DOHH2 (cell line): ENCODE measurements at regions not wholly inside any gene's neighbourhood (a gene's known extent, or its start where the extent isn't known, plus 50 kb on each side); places are given as distances from the start of the nearest gene placed in this dataset.
"Not testable (repeated sequence)": the region's sequence is repeated elsewhere in the genome, so short reads cannot be mapped to it uniquely, and the experiment has no call there.

Experiments
- H3F3A ChIP-seq: fragments of 200-600 bp; sonication (generic), shearing (Covaris generic); 2 replicates; pipeline ENCODE4 v1.6.0; 2016; ENCODE audit warnings: antibody characterized with exemption, mild to moderate bottlenecking; ENCODE audit not compliant: control insufficient read depth, insufficient read depth
- H3K27ac ChIP-seq: fragments of 200-600 bp; sonication (generic); 2 replicates; pipeline ENCODE4 v1.5.1; 2014; ENCODE audit warnings: low read depth, mild to moderate bottlenecking, low read length, moderate library complexity
- H3K27me3 ChIP-seq: fragments of 200-600 bp; sonication (generic); 2 replicates; pipeline ENCODE4 v1.6.1; 2014; ENCODE audit warnings: mild to moderate bottlenecking, low read length, mixed read lengths; ENCODE audit not compliant: control insufficient read depth
- H3K36me3 ChIP-seq: fragments of 200-600 bp; sonication (generic); 2 replicates; pipeline ENCODE4 v1.6.1; 2014; ENCODE audit warnings: mild to moderate bottlenecking, low read length, moderate library complexity, mixed read lengths; ENCODE audit not compliant: control insufficient read depth
- H3K4me1 ChIP-seq: fragments of 200-600 bp; sonication (generic); 2 replicates; pipeline ENCODE4 v1.6.1; 2014; ENCODE audit warnings: mild to moderate bottlenecking, low read length, mixed read lengths; ENCODE audit not compliant: control insufficient read depth
- H3K4me2 ChIP-seq: fragments of 200-600 bp; sonication (generic); 2 replicates; pipeline ENCODE4 v1.6.0; 2014; ENCODE audit warnings: mild to moderate bottlenecking, low read length, moderate library complexity
- H3K4me3 ChIP-seq: fragments of 200-600 bp; sonication (generic); 2 replicates; pipeline ENCODE4 v1.5.1; 2014; ENCODE audit warnings: mild to moderate bottlenecking, low read length, mixed read lengths
- H3K79me2 ChIP-seq: fragments of 200-600 bp; sonication (generic); 2 replicates; pipeline ENCODE4 v1.6.1; 2014; ENCODE audit warnings: mild to moderate bottlenecking, low read length, mixed read lengths; ENCODE audit not compliant: control insufficient read depth
- H3K9me2 ChIP-seq: fragments of 200-600 bp; sonication (generic); replicated peaks from 2 replicates; pipeline ENCODE4 v1.6.1; 2014; ENCODE audit warnings: mild to moderate bottlenecking, low read length, mixed read lengths; ENCODE audit not compliant: control insufficient read depth
- H3K9me3 ChIP-seq: fragments of 200-600 bp; sonication (generic); 2 replicates; pipeline ENCODE4 v1.6.1; 2014; ENCODE audit warnings: antibody characterized with exemption, low read length, mixed read lengths; ENCODE audit not compliant: control insufficient read depth, insufficient read depth
- H4K20me1 ChIP-seq: fragments of 200-600 bp; sonication (generic); 2 replicates; pipeline ENCODE4 v1.6.0; 2014; ENCODE audit warnings: low read depth, mild to moderate bottlenecking, antibody characterized with exemption, low read length, moderate library complexity; ENCODE audit not compliant: control insufficient read depth, insufficient read depth
- CTCF ChIP-seq: fragments of 200-600 bp; sonication (generic); IDR thresholded peaks from one replicate; pipeline ENCODE4 v1.5.1; 2014; ENCODE audit warnings: antibody characterized with exemption, mild to moderate bottlenecking, low read depth, low read length; ENCODE audit not compliant: poor library complexity, severe bottlenecking
- EZH2phosphoT487 ChIP-seq: fragments of 200-600 bp; sonication (generic); IDR thresholded peaks from 2 replicates; pipeline ENCODE4 v1.6.1; 2017; ENCODE audit warnings: borderline replicate concordance, mild to moderate bottlenecking, antibody characterized with exemption, low read length, moderate library complexity, mixed read lengths

DNA sequence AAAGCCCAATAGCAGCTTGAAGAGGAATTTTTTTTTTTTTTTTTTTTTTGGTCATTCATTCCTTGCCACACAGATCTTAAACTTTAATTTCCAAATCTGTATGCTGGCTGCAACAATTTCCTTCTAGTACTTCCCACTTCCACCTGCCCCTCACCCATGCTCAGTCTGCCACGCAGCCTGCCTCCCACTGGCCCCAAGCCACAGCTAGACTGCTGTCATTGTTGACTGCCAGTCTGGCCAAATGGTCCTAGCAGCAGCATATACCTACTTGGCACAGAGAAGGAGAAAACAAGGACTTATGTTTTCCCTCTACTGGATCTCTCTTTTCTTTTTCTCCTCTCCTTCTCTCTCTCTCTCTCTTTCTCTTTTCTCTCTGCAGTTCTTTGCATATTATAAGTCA is 118.3 kb upstream of the HEY2 start:
- H3K4me2 ChIP-seq = no peak overlapping the region
- H3K9me2 ChIP-seq = no peaks in the 10 kb centered on the region
- no peaks in the 10 kb centered on the region for H3K36me3 ChIP-seq
- H3K79me2 ChIP-seq = no peaks in the 10 kb centered on the region
- no peaks in the 10 kb centered on the region for H3K4me1 ChIP-seq
- H3K4me3 ChIP-seq = no peak overlapping the region
- H3F3A ChIP-seq = no peaks in the 10 kb centered on the region
- no peak overlapping the region for H3K27ac ChIP-seq
- H3K9me3 ChIP-seq = no peaks in the 10 kb centered on the region
- H4K20me1 ChIP-seq = no peaks in the 10 kb centered on the region
- TF ChIP-seq CTCF (no peak), EZH2phosphoT487 (no peak)
- H3K27me3 ChIP-seq = peaks cover 18% of the 10 kb centered on the region

GRCh38 chr6:125636011-125636410 is 113.4 kb upstream of the HEY2 start:
- not testable (repeated sequence) for H3K4me3 ChIP-seq, H3K27me3 ChIP-seq, H4K20me1 ChIP-seq, H3K4me2 ChIP-seq, H3K27ac ChIP-seq, H3K9me2 ChIP-seq, H3K9me3 ChIP-seq, H3K36me3 ChIP-seq, H3K79me2 ChIP-seq, H3F3A ChIP-seq, H3K4me1 ChIP-seq

DNA sequence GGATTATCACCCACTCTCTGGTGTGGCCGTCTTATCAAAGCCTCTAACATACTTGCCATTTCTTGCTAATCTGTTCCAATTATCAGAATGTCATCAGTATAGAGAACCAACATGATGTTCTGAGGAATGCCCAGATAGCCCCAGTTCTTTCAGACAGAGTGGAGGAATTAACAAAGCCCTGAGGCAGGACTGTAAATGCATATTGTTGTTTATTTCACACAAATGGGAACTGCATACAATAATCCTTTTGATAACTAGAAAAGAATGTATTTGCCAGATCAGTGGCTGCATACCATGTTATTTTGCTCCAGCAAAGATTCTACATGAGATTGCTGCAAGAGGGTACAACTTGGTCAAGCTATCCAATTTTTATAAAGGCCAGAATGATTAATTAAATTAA is 112.8 kb upstream of the HEY2 start:
- Histone ChIP-seq H3K79me2 (no peaks in the 10 kb centered on the region), H3K4me2 (no peak overlapping the region), H3K36me3 (no peaks in the 10 kb centered on the region), H3K4me1 (no peaks in the 10 kb centered on the region), H3K9me3 (no peaks in the 10 kb centered on the region), H3K27me3 (no peaks in the 10 kb centered on the region), H3K4me3 (no peak overlapping the region), H3K27ac (no peak overlapping the region), H3F3A (no peaks in the 10 kb centered on the region), H3K9me2 (no peaks in the 10 kb centered on the region), H4K20me1 (no peaks in the 10 kb centered on the region)
- TF ChIP-seq EZH2phosphoT487 (no peak), CTCF (no peak)

GRCh38 chr6:125637207-125637606 is 112.2 kb upstream of the HEY2 start:
- TF ChIP-seq EZH2phosphoT487 = no peak
- no peak for TF ChIP-seq CTCF
- H3K36me3 ChIP-seq = no peaks in the 10 kb centered on the region
- H3K27ac ChIP-seq = no peak overlapping the region
- H4K20me1 ChIP-seq = no peaks in the 10 kb centered on the region
- no peaks in the 10 kb centered on the region for H3K27me3 ChIP-seq
- no peaks in the 10 kb centered on the region for H3K9me3 ChIP-seq
- H3F3A ChIP-seq = no peaks in the 10 kb centered on the region
- no peaks in the 10 kb centered on the region for H3K9me2 ChIP-seq
- H3K4me3 ChIP-seq = no peak overlapping the region
- no peak overlapping the region for H3K4me2 ChIP-seq
- H3K79me2 ChIP-seq = no peaks in the 10 kb centered on the region
- no peaks in the 10 kb centered on the region for H3K4me1 ChIP-seq
